NCI-H524 (cell line): ENCODE measurements at regions not wholly inside any gene's neighbourhood (a gene's known extent, or its start where the extent isn't known, plus 50 kb on each side); places are given as distances from the start of the nearest gene placed in this dataset.

Experiments used
- DNase-seq, 2 experiments: peaks; one replicate each; lab custom pipeline; 2025; lab: John Stamatoyannopoulos, UW

- DNase-seq = no peak
Measured at GRCh38 chr10:130230036-130230435, 93.8 kb downstream of the GLRX3 start.

- no peak for DNase-seq
Measured at GRCh38 chr10:130230611-130231010, 94.4 kb downstream of the GLRX3 start.

- no peak for DNase-seq
Measured at GRCh38 chr10:130231251-130231741, 95.1 kb downstream of the GLRX3 start.

GRCh38 chr10:130232166-130233034 is 96.2 kb downstream of the GLRX3 start:
- DNase-seq = no peak

GRCh38 chr10:130233035-130233360 is 96.8 kb downstream of the GLRX3 start:
- DNase-seq = no peak

GRCh38 chr10:130233426-130233825 is 97.2 kb downstream of the GLRX3 start:
- no peak for DNase-seq

- no peak for DNase-seq
Measured at GRCh38 chr10:130234171-130234965, 98.2 kb downstream of the GLRX3 start.

- DNase-seq = no peak
Measured at GRCh38 chr10:130236711-130237110, 100.5 kb downstream of the GLRX3 start.

GRCh38 chr10:130240409-130240808 is 104.2 kb downstream of the GLRX3 start:
- no peak for DNase-seq

GRCh38 chr10:130242513-130242912 is 106.3 kb downstream of the GLRX3 start:
- no peak for DNase-seq

GRCh38 chr10:130243015-130243414 is 106.8 kb downstream of the GLRX3 start:
- no peak for DNase-seq

- no peak for DNase-seq
Measured at GRCh38 chr10:130244031-130244927, 108.1 kb downstream of the GLRX3 start.

- DNase-seq = no peak
Measured at GRCh38 chr10:130244928-130245495, 108.8 kb downstream of the GLRX3 start.

- DNase-seq = no peak
Measured at GRCh38 chr10:130246113-130246512, 109.9 kb downstream of the GLRX3 start.

GRCh38 chr10:130250127-130250526 is 113.9 kb downstream of the GLRX3 start:
- DNase-seq = no peak

GRCh38 chr10:130251766-130252165 is 115.6 kb downstream of the GLRX3 start:
- DNase-seq = no peak

GRCh38 chr10:130254243-130254642 is 118.1 kb downstream of the GLRX3 start:
- no peak for DNase-seq

- DNase-seq = peak in 1 of 2 experiments; percentile 16
Measured at GRCh38 chr10:130254662-130255061, 118.5 kb downstream of the GLRX3 start.

GRCh38 chr10:130255777-130256176 is 119.6 kb downstream of the GLRX3 start:
- no peak for DNase-seq

GRCh38 chr10:130257897-130258296 is 121.7 kb downstream of the GLRX3 start:
- no peak for DNase-seq

- DNase-seq = no peak
Measured at GRCh38 chr10:130259380-130259779, 123.2 kb downstream of the GLRX3 start.

GRCh38 chr10:130261306-130261705 is 125.1 kb downstream of the GLRX3 start:
- no peak for DNase-seq
